NCI-H2196 (cell line): ENCODE measurements at regions not wholly inside any gene's neighbourhood (a gene's known extent, or its start where the extent isn't known, plus 50 kb on each side); places are given as distances from the start of the nearest gene placed in this dataset.

Source experiments
- DNase-seq: peaks from one replicate; lab custom pipeline; 2025; ENCODE audit not compliant: unreplicated experiment; lab: John Stamatoyannopoulos, UW

- no peak for DNase-seq
These were observed 486.8 kb upstream of the ANKRD30A start for GRCh38 chr10:36638462-36639155.

- no peak for DNase-seq
These were observed 488.5 kb upstream of the ANKRD30A start for GRCh38 chr10:36636879-36637278.

DNA sequence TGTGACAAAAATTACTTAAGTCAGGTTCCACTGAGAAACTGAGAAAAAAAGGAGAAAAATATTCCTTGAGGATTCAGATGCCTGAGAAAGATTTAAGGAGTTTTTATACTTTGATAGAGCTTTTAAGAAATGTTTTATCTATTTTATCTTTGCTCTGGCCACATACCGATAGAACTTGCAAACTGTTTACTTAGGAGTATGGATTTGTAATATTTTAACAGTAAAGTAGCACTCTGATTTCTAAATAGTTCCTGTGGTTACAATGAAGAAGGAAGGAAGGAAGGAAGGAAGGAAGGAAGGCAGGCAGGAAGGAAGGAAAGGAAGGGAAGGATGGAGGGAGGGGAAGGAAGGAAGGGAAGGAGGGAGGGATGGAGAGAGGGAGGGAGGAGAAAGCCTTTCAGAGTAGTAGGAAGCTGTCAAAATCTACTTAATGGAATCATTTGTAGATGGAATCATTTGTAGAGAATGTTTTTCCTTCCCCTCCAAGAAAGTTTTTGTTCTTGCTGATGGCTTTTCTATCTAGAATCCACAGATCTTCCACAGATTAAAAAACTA is 489.0 kb upstream of the ANKRD30A start:
- no peak for DNase-seq

GRCh38 chr10:36634916-36635315 is 490.5 kb upstream of the ANKRD30A start:
- DNase-seq: no peak

DNA sequence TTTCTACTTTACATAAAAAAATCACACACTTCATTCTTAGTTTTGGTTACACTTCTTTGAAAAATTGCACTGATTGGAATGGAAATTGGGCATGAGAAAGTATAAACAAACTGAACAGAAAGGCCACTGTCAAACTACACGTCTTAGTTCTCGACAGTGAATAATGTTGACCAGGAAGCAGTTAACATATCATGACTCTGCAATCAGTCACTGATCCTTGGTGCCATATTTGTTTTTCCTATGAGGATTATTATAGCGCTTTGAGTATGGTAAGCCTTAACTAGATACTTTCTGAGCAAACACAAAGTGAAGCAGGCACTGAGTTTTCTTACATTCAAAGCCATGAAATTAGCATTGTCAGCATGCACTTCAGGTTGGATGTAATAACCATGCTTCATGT is 495.1 kb upstream of the ANKRD30A start:
- no peak for DNase-seq

DNA sequence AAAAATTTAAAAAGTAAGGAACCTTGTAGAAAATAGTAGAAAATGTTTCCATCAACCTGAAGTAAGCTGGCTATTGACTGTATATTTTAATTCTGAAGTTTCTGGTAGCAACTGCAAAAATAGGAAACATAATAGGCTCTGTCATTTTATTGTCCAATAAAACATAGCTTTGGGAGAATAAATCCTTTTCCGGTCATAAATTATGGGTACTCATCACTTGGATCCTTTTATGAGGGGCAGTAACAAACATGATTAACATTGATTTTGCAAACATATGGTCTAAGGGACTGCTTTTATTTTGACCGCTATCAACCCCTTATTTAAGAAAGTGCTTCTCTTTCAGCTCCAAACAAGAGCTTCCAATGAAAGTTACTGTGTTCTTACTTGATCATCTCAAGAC is 495.9 kb upstream of the ANKRD30A start:
- no peak for DNase-seq

GRCh38 chr10:36624551-36625100 is 500.8 kb upstream of the ANKRD30A start:
- DNase-seq: no peak

DNA sequence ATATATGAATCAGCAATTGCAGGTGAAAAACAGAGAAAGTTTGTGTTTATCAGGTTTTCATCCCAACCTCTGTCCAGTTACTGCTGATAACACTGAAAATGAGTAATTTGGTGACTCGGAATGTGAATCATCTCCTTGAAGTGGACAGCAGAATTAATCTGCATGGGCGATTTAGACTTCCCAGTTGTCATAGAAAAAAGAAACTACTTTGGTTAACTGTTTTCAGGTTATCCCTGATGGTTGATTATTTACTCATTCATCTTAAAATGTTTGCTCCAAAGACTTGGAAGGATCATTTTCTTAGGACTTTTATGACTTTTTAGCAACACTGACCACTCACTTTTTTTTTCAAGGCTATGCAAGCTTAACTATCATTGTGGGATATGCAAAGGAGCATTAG is 504.1 kb upstream of the ANKRD30A start:
- no peak for DNase-seq

GRCh38 chr10:36612436-36612835 is 513.0 kb upstream of the ANKRD30A start:
- DNase-seq: no peak

- DNase-seq: no peak
These were observed 516.5 kb upstream of the ANKRD30A start for GRCh38 chr10:36608866-36609265.

DNA sequence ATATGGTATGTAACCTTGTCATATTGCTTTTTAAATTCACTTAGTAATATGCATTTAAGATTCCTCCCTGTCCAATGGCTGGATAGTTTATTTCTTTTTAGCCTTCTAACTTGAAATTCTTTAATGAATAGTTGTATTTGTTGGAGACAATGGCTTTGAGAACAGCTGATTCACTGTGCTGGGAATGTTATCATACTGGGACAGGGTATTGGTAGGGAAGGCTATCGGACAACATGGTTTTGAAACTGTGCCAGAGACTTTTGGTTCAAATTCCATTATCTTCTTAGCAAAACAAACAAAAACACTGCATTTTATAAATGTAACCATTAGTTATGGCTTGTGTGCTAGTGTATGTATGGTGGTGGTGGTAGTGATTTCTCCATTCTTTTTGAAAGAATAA is 517.1 kb upstream of the ANKRD30A start:
- DNase-seq: no peak

DNA sequence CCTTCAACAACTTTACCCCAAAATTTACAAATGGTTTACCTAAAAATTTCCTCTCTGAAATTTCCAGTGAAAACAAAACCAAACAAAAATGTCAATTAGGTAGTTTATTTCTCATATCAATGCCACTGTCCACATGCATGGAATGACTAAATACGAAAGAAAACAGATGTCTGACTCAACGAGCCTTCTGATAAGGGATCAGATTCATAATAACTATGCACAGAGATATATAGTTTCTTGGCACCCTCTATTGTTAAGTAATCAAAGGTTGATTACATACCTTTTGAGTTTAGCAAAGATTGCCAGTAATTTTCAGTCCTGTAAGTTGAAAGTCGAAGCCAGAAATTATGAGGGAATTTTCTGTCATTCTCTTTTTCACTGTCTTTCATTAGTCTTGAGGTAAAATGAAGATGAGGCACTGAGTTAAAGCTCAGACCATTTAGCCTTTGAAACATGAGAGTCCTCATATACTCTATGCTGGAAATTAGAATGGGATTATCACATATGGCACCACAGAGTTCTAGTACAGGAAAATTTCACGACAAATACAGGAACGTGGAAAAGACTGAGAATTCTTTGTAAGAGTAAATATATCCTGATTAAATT is 519.1 kb upstream of the ANKRD30A start:
- no peak for DNase-seq

- no peak for DNase-seq
These were observed 521.1 kb upstream of the ANKRD30A start for GRCh38 chr10:36604316-36604715.

DNA sequence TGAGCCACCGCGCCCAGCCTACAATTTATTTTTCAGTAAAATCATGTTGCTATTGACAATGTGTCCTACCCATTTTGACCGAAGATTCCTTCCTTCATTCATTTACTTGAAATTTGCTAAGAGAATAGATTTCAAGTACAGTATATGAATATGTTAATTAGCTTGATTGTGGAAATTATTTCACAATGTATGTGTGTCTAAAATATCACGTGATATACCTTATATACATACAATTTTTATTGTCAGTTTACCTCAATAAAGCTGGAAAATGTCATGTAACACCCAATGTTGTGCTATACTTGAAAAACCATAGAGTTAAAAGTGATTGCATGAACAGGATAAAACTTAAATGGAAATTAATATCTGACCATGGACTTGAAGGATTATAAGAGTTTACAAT is 521.7 kb upstream of the ANKRD30A start:
- no peak for DNase-seq

- DNase-seq: no peak
These were observed 523.0 kb upstream of the ANKRD30A start for GRCh38 chr10:36602374-36602773.

GRCh38 chr10:36597756-36598320 is 527.6 kb upstream of the ANKRD30A start:
- no peak for DNase-seq

DNA sequence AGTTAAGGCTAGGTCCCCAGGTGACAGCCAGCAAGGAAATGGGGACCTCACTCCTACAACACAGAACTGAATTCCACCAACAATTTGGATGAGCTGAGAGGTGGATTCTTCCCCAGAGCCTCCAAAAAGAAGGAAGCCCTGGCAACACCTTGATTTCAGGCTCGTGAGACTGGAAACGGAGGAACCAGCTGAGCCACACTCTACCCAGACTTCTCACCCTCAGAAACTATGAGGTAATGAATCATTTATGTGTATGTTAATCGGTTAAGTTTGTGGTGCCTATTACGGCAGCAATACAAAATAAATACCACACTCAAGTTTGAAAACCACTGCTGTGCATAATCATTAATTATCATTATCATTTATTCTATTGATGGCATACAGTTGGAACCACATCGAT is 532.4 kb upstream of the ANKRD30A start:
- no peak for DNase-seq

GRCh38 chr10:36591436-36591835 is 534.0 kb upstream of the ANKRD30A start:
- DNase-seq: no peak

DNA sequence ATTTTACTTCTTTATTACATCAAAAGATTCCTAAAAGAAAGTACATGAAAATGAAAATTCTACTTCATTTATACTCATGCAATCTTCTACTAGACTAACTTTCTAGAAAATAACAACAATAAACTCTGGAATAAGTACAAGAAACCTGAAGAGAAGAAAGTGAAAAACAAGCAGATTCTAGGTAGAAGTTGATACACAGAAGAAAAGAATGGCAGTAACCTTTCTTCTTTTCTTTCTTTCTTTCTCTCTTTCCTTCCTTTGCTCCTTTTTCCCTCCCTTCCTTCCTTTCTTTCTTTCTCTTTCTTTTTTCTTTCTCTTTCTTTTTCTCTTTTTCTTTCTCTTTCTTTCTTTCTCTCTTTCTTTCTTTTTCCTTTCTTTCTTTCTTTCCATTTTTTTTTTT is 541.7 kb upstream of the ANKRD30A start:
- no peak for DNase-seq

- no peak for DNase-seq
These were observed 544.2 kb upstream of the ANKRD30A start for GRCh38 chr10:36581237-36581636.

- DNase-seq: no peak
These were observed 547.1 kb upstream of the ANKRD30A start for GRCh38 chr10:36578306-36578705.

DNA sequence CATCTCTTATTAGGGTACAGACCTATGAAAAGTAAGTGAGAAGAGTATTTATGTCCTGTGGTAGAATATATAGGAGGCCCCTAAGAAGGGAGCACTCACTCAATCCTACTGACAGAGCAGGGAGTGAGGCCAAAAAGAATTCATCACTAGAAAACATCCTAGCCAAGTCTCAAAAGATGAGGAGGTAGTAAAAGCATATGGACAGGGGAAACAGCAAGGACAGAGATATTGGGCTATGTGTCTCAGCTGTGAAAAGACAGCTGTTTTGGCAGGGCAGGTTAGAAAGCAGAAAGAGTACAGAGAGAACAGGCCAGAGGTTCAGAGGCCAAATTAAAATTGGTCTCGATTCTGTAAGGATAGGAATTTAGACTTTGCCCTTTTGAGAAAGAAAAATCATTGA is 548.3 kb upstream of the ANKRD30A start:
- no peak for DNase-seq
